Vagina (tissue), 2 donors: ENCODE measurements at regions not wholly inside any gene's neighbourhood (a gene's known extent, or its start where the extent isn't known, plus 50 kb on each side); places are given as distances from the start of the nearest gene placed in this dataset.

ENCODE experiments used
- DNase-seq, 2 donors: peaks; one replicate each; pipeline ENCODE4 v3.0.0-alpha.2; 2017; ENCODE audit errors: extremely low spot score in 2 of 2
- H3K27ac ChIP-seq: fragments of 200-600 bp; sonication (generic); one replicate; pipeline ENCODE4 v1.5.1; 2019
- H3K27me3 ChIP-seq: fragments of 200-600 bp; sonication (generic); one replicate; pipeline ENCODE4 v1.5.1; 2019
- H3K36me3 ChIP-seq, 2 donors: fragments of 200-600 bp; sonication (generic); one replicate each; pipeline ENCODE4 v1.5.1; 2017 to 2019
- H3K4me1 ChIP-seq: fragments of 200-600 bp; sonication (generic); one replicate; pipeline ENCODE4 v1.5.1; 2019
- H3K4me3 ChIP-seq, 2 donors: fragments of 200-600 bp; sonication (generic); 1 replicate in 1 of 2; 2 replicates in 1 of 2; pipeline ENCODE4 v1.5.1; 2016 to 2019
- H3K9me3 ChIP-seq: fragments of 200-600 bp; sonication (generic); one replicate; pipeline ENCODE4 v1.5.1; 2019
- POLR2A ChIP-seq, 2 donors: fragments of 450-650 bp; IDR thresholded peaks; one replicate each; pipeline ENCODE4 v1.6.1; 2017; ENCODE audit warnings: antibody characterized with exemption in 2 of 2, mild to moderate bottlenecking in 2 of 2, moderate library complexity in 2 of 2
- POLR2AphosphoS5 ChIP-seq, 2 donors: sonication (generic); formaldehyde crosslinking; IDR thresholded peaks; one replicate each; pipeline ENCODE4 v1.9.0; 2017; ENCODE audit warnings: antibody characterized with exemption in 2 of 2, mild to moderate bottlenecking in 2 of 2, low read depth in 1 of 2; ENCODE audit not compliant: insufficient read depth in 1 of 2
- intact Hi-C: fragments of 100-400 bp; cut with DNase I; formaldehyde crosslinking; loops from one replicate; pipeline ENCODE4 v1.15.1; 2023
- TF ChIP-seq, protein P1 (sequence below), 3 experiments: fragments of 450-650 bp in 2 of 3; fragments of 200-600 bp in 1 of 3; sonication (generic) in 1 of 3; IDR thresholded peaks; one replicate each; pipeline ENCODE4 v1.5.1; 2017 to 2019; ENCODE audit warnings: antibody characterized with exemption in 3 of 3, mild to moderate bottlenecking in 2 of 3, moderate library complexity in 2 of 3

DNA sequence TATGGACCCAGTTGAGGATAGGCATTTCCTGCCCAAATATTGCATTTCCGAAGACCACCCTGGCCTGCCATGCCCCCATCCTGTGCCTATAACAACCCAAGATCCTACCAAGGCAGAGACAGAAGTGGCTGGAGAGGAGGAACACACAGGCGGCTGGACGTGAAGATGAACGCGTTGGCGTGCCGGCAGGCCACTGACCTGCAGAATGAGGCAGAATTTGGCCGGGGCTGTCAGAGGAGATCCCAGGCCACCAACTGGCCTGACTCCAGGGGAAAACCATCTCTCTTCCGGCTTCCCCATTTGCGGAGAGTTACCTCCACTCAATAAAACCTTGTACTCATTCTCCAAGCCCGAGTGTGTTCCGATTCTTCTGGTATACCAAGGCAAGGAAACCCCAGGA, 1507.5 kb downstream of the EFNA5 start:
- Histone ChIP-seq H3K4me3 (no peak overlapping the region), H3K9me3 (no peaks in the 10 kb centered on the region), H3K36me3 (no peaks in the 10 kb centered on the region), H3K27ac (no peak overlapping the region), H3K4me1 (no peaks in the 10 kb centered on the region), H3K27me3 (no peaks in the 10 kb centered on the region)
- TF ChIP-seq POLR2AphosphoS5 (IDR thresholded peaks at IDR 0.05; ENCODE audit: insufficient read depth in 1 of 2, low read depth in 1 of 2) (no peak), POLR2A (IDR thresholded peaks at IDR 0.05) (no peak)
- TF ChIP-seq, protein P1, sequence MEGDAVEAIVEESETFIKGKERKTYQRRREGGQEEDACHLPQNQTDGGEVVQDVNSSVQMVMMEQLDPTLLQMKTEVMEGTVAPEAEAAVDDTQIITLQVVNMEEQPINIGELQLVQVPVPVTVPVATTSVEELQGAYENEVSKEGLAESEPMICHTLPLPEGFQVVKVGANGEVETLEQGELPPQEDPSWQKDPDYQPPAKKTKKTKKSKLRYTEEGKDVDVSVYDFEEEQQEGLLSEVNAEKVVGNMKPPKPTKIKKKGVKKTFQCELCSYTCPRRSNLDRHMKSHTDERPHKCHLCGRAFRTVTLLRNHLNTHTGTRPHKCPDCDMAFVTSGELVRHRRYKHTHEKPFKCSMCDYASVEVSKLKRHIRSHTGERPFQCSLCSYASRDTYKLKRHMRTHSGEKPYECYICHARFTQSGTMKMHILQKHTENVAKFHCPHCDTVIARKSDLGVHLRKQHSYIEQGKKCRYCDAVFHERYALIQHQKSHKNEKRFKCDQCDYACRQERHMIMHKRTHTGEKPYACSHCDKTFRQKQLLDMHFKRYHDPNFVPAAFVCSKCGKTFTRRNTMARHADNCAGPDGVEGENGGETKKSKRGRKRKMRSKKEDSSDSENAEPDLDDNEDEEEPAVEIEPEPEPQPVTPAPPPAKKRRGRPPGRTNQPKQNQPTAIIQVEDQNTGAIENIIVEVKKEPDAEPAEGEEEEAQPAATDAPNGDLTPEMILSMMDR (IDR thresholded peaks at IDR 0.05): no peak
- intact Hi-C loops: no loop called here
- DNase-seq: no peak

DNA sequence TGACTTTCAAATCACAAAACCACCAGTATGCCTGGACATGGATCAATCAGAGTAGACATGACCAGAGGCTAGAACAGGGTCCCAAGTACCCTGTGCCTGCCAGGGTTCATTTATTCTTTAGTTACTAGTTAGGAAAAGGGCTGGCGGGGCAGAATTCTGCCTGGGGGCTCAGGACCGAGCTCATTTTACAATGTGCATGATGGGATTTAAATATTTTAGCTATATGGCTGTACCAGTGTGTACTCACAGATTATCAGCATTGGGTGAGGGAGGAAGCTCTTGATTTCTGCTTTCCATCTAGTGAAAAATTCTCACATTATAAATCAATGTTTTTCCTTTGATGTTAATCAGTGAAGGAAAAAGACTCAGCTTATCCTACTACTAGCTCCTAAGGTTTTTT, 1511.1 kb downstream of the EFNA5 start:
- intact Hi-C loops: no loop called here
- H3K27me3 ChIP-seq: no peaks in the 10 kb centered on the region
- H3K4me1 ChIP-seq: no peaks in the 10 kb centered on the region
- no peak overlapping the region for H3K27ac ChIP-seq
- no peak for TF ChIP-seq POLR2A (IDR thresholded peaks at IDR 0.05)
- TF ChIP-seq, protein P1 (IDR thresholded peaks at IDR 0.05): no peak
- no peak for TF ChIP-seq POLR2AphosphoS5 (IDR thresholded peaks at IDR 0.05; ENCODE audit: insufficient read depth in 1 of 2, low read depth in 1 of 2)
- no peaks in the 10 kb centered on the region for H3K36me3 ChIP-seq
- no peak overlapping the region for H3K4me3 ChIP-seq
- DNase-seq: no peak
- no peaks in the 10 kb centered on the region for H3K9me3 ChIP-seq

DNA sequence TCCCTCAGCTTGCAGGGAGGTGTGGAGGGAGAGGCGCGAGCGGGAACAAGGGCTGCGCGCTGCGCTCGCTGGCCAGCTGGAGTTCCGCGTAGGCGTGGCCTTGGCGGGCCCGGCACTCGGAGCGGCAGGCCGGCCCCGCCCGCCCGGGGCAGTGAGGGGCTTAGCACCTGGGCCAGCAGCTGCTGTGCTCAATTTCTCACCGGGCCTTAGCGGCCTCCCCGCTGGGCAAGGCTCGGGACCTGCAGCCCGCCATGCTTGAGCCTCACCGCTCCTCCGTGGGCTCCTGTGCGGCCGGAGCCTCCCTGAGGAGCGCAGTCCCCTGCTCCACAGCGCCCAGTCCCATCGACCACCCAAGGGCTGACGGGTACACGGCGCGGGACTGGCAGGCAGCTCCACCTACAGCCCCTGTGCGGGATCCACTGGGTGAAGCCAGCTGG, 1516.4 kb downstream of the EFNA5 start:
- DNase-seq: no peak
- Histone ChIP-seq H3K36me3 (no peaks in the 10 kb centered on the region), H3K4me3 (no peak overlapping the region), H3K27ac (no peak overlapping the region), H3K27me3 (no peaks in the 10 kb centered on the region), H3K9me3 (no peaks in the 10 kb centered on the region), H3K4me1 (no peaks in the 10 kb centered on the region)
- intact Hi-C loops: no loop called here
- TF ChIP-seq, protein P1 (IDR thresholded peaks at IDR 0.05): no peak
- TF ChIP-seq POLR2AphosphoS5 (IDR thresholded peaks at IDR 0.05; ENCODE audit: insufficient read depth in 1 of 2, low read depth in 1 of 2) (no peak), POLR2A (IDR thresholded peaks at IDR 0.05) (no peak)

DNA sequence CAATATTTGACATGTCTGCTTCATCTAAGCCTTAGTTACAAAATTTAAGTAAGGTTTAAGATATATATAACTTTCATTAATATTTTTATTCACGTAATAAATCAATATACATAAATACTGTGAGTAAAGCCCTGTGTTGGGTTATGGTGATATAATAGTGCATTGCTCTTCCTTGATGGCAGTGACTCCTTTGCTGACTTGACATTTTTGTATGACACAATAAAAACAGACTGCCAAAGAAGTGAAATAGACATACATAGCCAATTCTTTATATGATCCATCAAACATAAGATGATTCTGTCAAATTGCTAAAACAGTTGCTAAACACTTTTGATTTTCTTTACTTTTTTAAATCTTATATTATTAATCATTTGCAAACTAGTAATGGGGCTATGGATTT, 1518.2 kb downstream of the EFNA5 start:
- Histone ChIP-seq H3K4me3 (no peak overlapping the region), H3K9me3 (no peaks in the 10 kb centered on the region), H3K4me1 (no peaks in the 10 kb centered on the region), H3K36me3 (no peaks in the 10 kb centered on the region), H3K27ac (no peak overlapping the region), H3K27me3 (no peaks in the 10 kb centered on the region)
- DNase-seq: no peak
- intact Hi-C loops: no loop called here
- TF ChIP-seq POLR2AphosphoS5 (IDR thresholded peaks at IDR 0.05; ENCODE audit: insufficient read depth in 1 of 2, low read depth in 1 of 2) (no peak), POLR2A (IDR thresholded peaks at IDR 0.05) (no peak)
- TF ChIP-seq, protein P1 (IDR thresholded peaks at IDR 0.05): no peak

DNA sequence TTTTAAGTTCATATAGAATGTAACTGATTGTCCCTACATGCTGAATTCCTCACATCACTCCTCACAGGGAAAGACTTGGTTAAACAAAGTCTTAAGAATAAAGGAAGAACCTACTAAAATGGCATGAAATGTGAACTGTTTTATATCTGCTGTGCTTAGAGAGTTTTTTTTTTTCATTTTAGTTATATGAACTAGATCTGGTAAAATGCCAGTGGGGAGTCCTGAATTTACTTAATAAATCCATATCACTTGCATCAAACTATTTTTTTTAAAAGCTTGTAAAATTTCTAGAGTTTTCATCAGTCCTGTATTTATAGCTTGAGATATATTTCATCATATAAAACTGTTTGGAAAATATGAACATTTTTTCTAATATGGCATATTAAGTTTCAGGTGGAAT, 1528.6 kb downstream of the EFNA5 start:
- H3K4me1 ChIP-seq: no peaks in the 10 kb centered on the region

More for the DNA sequence above, 1528.6 kb downstream of the EFNA5 start:
- Histone ChIP-seq H3K4me3 (no peak overlapping the region), H3K27me3 (no peaks in the 10 kb centered on the region), H3K36me3 (no peaks in the 10 kb centered on the region), H3K27ac (no peak overlapping the region), H3K9me3 (no peaks in the 10 kb centered on the region)
- intact Hi-C loops: no loop called here
- TF ChIP-seq POLR2AphosphoS5 (IDR thresholded peaks at IDR 0.05; ENCODE audit: insufficient read depth in 1 of 2, low read depth in 1 of 2): no peak
- TF ChIP-seq, protein P1 (IDR thresholded peaks at IDR 0.05): no peak
- TF ChIP-seq POLR2A (IDR thresholded peaks at IDR 0.05): no peak
- DNase-seq: no peak
